GM23248 (cell line): ENCODE measurements at regions not wholly inside any gene's neighbourhood (a gene's known extent, or its start where the extent isn't known, plus 50 kb on each side); places are given as distances from the start of the nearest gene placed in this dataset.

Experiments
- EZH2 ChIP-seq: fragments of 200-600 bp; sonication (generic); IDR thresholded peaks from 2 replicates; pipeline ENCODE4 v1.6.1; 2018; ENCODE audit warnings: antibody characterized with exemption, mild to moderate bottlenecking; ENCODE audit not compliant: insufficient read depth, poor library complexity, severe bottlenecking
- EZH2phosphoT487 ChIP-seq: fragments of 200-600 bp; sonication (generic); IDR thresholded peaks from 2 replicates; pipeline ENCODE4 v1.6.1; 2018; ENCODE audit warnings: antibody characterized with exemption, moderate library complexity, mild to moderate bottlenecking, low read depth; ENCODE audit not compliant: insufficient read depth

- no peak for TF ChIP-seq EZH2phosphoT487
- TF ChIP-seq EZH2: no peak
These were observed 125.5 kb downstream of the DIRAS2 start for GRCh38 chr9:90517103-90517502.
